Middle frontal gyrus (tissue), 1 donor: ENCODE measurements at regions not wholly inside any gene's neighbourhood (a gene's known extent, or its start where the extent isn't known, plus 50 kb on each side); places are given as distances from the start of the nearest gene placed in this dataset.
"Not testable (repeated sequence)": the region's sequence is repeated elsewhere in the genome, so short reads cannot be mapped to it uniquely, and the experiment has no call there.

Experiments
- DNase-seq: peaks from one replicate; pipeline ENCODE4 v3.0.0-alpha.2; 2015; ENCODE audit warnings: low spot score; ENCODE audit errors: extremely low spot score

DNA sequence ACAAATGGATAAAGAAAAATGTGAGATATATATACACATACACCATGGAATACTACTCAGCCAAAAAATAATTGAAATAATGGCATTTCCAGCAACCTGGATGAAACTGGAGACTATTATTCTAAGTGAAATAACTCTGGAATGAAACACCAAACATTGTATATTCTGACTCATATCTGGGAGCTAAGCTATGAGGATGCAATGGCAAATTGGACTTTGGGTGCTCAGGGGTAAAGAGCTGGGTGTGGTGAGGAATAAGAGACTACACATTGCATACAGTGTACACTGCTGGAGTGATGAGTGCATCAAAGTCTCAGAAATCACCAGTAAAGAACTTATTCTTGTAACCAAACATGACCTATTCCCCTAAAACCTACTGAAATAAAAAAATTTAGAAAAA, 636.0 kb upstream of the LRATD1 start:
- DNase-seq, result no peak

- no peak for DNase-seq
These were observed 621.3 kb upstream of the LRATD1 start for GRCh38 chr2:14011190-14011589.

- no peak for DNase-seq
These were observed 617.3 kb upstream of the LRATD1 start for GRCh38 chr2:14015113-14015630.

DNA sequence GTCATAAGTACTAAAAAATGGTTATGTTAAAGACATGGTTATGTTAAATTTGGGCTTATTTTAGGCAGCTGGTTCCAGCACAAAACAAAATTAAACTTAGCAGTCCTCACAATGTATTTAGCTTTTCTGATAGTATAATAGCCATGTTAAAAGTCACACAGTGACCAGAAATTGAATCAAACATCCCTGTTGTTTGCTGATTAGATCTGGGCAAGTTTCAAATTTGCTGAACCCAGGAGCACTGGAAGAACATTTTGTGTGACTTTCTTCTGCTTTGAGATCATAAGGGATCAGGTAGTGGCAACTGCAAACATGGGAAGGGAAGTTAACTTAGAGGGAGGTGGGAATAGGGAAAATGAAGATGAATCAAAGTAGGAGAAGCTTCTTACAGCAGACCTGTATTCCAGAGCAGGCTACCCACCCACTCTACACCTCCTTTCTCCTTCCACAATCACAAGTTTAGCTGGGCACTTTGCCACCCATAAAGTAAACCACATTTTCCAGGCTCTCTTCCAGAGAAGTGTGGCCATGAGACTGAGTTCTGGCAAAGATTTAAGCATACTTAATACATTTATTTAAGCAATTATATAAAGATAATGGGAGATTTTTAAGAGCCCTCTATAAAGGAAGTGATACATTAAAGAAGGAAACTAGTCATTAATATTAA, 616.1 kb upstream of the LRATD1 start:
- DNase-seq, result no peak

GRCh38 chr2:14018620-14019019, 613.9 kb upstream of the LRATD1 start:
- DNase-seq, result no peak

DNA sequence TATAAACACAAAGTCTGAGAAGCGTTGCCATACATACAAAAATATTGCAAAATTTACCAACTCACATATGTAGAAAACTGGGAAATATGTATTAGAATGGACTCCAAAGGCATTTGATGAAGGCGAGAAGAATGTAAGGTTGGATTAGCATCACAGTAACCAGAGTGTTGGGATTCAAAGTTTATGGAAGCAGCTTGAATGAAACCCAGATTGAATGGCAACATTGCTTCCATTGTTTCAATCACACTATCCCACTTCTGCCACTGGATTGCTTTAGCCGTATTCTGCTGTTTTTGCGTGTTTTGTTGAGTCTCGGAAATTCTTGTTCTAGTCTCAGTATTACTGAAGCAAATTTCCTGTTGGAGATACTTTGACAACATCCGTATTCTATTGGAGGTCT, 609.0 kb upstream of the LRATD1 start:
- no peak for DNase-seq

DNA sequence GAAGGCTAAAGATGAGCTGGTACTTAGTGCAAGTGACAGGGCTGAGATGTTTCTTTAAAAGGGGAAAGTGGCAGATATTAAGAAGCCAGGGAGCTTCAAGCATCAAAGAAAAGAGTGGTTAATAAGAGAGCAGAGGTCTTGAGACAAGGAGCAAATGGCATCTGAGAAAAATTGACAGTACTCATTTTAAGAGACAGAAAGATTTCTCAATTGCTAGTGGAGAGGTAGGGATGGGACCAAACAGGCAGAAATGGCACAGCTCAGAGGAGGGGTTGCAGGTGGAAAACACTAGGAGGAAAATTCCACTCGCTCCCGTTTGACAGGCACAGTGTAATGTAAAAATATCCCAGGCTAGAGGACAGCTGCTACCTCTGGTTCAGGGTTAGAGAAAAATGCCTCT, 593.4 kb upstream of the LRATD1 start:
- DNase-seq, result no peak

- DNase-seq, result no peak
These were observed 585.0 kb upstream of the LRATD1 start for GRCh38 chr2:14047491-14047890.

DNA sequence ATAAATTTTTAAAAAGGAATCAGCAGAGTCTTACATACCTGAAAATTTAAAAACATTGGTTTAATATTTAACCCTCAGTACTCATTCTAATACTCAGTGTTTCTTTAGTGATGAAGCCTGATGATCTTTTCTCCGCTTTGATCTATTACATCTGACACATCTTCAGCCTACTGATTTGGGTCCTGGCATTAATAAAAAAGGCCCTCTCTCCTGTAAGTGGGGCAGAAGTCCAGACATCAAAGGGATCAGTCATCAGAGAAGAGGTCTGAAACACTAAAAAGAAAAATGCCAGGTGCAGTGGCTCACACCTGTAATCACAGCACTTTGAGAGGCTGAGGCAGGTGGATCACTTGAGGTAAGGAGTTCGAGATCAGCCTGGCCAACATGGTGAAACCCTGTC, 581.1 kb upstream of the LRATD1 start:
- no peak for DNase-seq

DNA sequence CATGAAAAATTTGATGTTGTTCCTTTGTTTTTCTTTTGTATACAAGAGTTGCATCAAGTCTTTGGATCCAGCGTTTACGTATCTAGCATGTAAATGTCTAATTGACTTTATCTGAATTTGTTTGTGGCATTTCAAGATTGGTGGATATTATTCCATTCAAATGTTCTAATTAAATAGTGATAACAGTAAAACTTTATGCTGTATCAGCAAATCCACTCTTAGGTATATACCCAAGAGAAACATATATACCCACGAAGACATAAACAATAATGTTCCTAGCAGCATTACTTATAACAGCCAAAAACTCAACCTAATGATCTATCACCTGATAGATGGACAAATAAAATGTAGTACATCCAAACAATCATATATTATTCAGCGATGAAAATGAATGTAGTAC, 579.4 kb upstream of the LRATD1 start:
- DNase-seq, result no peak

- no peak for DNase-seq
These were observed 568.2 kb upstream of the LRATD1 start for GRCh38 chr2:14064346-14064745.

- no peak for DNase-seq
These were observed 560.2 kb upstream of the LRATD1 start for GRCh38 chr2:14072338-14072737.

DNA sequence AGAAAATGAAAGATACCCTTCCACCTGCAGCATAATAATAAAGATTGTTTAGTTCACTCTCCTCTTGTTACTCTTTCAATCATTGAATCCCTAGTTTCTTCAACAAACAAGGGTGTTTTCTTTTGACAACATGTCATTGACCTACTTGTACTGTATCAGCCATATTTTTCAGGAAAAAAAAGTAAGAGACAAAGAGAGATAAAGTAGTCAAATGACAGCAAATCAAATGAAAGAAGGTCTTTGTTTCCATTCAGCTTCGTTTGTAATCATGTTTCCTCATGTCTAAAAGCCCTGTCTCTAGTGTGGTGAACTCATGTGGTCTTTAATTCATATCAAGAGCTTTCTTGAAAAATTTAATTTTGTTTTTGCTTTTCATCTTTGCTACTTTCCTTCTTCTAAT, 557.8 kb upstream of the LRATD1 start:
- DNase-seq, result no peak

DNA sequence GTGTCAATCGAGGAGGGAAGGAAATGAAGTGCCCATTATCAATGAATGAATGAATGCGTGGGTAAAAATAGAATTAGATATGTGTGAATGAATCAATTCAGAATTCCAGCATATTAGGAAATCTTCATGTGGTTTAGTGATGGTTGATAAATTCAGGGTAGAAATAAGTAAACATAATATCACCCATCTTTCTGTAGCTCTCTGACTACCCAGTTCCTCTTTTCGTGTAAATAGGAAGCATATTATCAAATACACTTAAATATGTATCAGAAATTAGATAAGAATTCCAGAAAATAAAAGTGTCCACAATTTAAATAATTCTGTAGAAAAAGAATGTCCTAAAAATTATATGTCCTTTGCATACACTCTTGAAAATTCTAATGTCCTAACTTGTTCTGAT, 552.9 kb upstream of the LRATD1 start:
- DNase-seq, result no peak

- no peak for DNase-seq
These were observed 551.0 kb upstream of the LRATD1 start for GRCh38 chr2:14081521-14081920.

GRCh38 chr2:14082640-14083039, 549.9 kb upstream of the LRATD1 start:
- DNase-seq, result no peak

- no peak for DNase-seq
These were observed 537.9 kb upstream of the LRATD1 start for GRCh38 chr2:14094592-14094991.

GRCh38 chr2:14099101-14099500, 533.4 kb upstream of the LRATD1 start:
- DNase-seq, result not testable (repeated sequence)

- DNase-seq, result no peak
These were observed 518.2 kb upstream of the LRATD1 start for GRCh38 chr2:14114275-14114674.

DNA sequence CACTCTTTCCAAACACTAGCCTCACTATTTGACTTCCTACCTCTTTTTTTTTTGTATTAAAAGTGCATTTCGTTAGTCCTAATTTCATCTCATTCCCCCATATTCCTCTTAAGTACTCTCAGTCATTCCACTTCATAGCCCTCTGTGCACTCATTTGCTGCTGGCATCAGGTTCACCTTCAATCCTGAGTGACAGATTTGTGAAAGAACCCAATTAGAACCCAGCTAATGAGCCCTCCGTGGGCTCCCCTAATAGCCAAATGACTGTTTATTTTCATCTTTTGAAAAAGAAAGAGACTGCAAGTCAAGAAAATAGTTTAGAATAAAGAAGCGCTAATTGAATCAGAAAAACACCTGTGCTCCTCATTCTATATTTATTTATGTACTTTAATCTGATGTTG, 512.1 kb upstream of the LRATD1 start:
- no peak for DNase-seq

- DNase-seq, result no peak
These were observed 508.9 kb upstream of the LRATD1 start for GRCh38 chr2:14123436-14124103.

DNA sequence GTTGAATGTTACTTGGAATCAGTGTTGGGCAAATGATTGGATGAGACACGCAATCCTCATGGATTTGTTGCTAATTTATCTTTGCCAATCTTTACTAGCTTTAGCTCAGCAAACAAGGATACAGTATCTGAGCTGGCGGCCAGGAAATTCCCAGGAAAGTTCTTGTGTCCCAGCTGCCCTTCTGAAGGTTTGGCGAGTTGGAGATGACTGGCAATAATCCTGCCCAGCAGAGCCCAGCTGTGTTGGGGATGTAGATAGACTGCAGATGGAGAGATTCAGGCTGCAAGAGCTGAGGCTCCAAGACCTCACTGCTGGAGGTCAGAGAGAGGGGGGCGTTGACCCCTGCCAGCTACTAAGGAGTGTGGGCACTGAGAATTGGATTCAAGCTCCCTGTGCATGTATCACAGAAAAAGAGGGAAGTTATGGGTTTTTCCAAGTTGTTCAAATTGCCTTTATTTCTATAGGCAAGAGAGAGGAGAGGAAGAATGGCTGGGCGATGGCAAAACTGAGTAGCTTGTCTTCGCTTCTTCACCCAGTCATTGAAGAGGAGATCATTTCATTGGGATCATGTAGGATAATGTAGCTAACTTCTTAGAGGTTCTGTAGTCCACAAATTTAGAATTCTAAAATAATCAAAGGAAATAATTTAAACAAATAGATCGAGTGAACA, 506.8 kb upstream of the LRATD1 start:
- no peak for DNase-seq

- no peak for DNase-seq
These were observed 505.7 kb upstream of the LRATD1 start for GRCh38 chr2:14126846-14127245.
